ENCODE measurements at regions not wholly inside any gene's neighbourhood (a gene's known extent, or its start where the extent isn't known, plus 50 kb on each side); places are given as distances from the start of the nearest gene placed in this dataset.
"Not testable (repeated sequence)": the region's sequence is repeated elsewhere in the genome, so short reads cannot be mapped to it uniquely, and the experiment has no call there.

DNA sequence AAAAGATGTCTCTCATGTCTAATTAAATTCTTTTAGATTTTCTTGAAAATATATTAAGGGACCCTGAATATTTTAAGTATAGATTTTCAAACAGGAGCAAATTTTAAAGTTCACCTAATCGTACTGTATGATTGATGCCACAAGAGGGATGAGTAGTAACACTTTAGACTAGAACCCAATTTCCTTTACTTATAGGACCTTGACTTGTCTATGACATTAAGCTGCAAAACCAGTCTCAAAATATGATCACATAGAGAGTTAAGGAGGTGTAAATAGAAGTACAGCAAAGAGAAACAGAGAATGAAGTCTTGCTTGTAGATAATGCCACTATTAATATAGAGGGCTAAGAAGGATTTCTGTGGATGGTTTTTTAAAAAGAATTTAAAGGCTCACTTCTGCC is 312.9 kb upstream of the PRR16 start:
- H3K9me3 ChIP-seq (replicated peaks) = peaks cover 2% of the 10 kb centered on the region; the same call in 1 of the 2 replicates
- no peaks in the 10 kb centered on the region for H3K36me3 ChIP-seq
- peaks cover 31% of the 10 kb centered on the region for H3K4me1 ChIP-seq (replicated peaks)
- H3K4me3 ChIP-seq = no peak overlapping the region
- no peaks in the 10 kb centered on the region for H3K27me3 ChIP-seq (replicated peaks)
- H3K27ac ChIP-seq = peak overlapping the region; percentile 98
- DNase-seq (ENCODE audit: low read depth in 1 of 2, low spot score in 2 of 2) = no peak

DNA sequence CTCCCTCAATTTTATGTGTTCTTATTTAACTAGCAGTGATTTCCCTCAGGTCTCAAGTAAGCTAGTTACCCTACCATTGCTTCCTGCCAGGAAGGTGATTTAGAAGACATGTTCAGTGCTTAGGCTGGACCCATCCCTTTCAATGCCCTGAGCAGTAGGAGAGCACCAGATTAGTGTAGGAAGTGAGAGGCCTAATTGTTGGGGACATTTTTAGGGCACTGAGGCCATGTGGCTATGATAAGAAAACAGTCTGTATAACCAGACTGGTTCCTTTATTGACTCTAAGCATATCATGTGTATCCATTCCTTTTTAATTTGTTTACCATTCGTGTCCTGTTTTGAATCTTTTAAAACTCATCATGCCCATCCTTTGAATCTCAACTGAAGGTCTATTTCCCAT is 312.3 kb upstream of the PRR16 start:
- Histone ChIP-seq H3K36me3 (no peaks in the 10 kb centered on the region), H3K27me3 (replicated peaks) (no peaks in the 10 kb centered on the region), H3K9me3 (replicated peaks) (no peaks in the 10 kb centered on the region), H3K4me3 (peak overlapping the region; percentile 0; the same call in 1 of the 2 replicates), H3K27ac (peak overlapping the region; percentile 98), H3K4me1 (replicated peaks) (peaks cover 25% of the 10 kb centered on the region)
- no peak for DNase-seq (ENCODE audit: low read depth in 1 of 2, low spot score in 2 of 2)

DNA sequence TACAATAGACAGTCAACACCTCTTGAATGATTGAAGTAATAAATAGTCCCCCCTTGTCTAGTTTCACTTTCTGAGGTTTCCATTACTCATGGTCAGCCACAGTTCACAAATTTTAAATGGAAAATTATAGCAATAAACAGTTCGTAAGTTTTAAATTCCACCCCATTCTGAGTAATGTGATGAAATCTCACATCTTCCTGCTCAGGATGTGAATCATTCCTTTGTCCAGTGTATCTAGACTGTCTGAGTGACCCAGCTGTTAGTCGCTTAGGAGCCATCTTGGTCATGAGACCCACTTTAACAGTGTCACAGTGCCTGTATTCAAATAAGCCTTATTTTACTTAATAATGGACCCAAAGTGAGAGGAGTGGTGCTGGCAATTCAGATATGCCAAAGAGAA is 311.6 kb upstream of the PRR16 start:
- no peaks in the 10 kb centered on the region for H3K27me3 ChIP-seq (replicated peaks)
- peaks cover 22% of the 10 kb centered on the region for H3K4me1 ChIP-seq (replicated peaks)
- H3K27ac ChIP-seq = peak overlapping the region; percentile 98
- H3K4me3 ChIP-seq = peak overlapping the region; percentile 0; the same call in 1 of the 2 replicates
- peak; percentile 76 to 91 for DNase-seq (ENCODE audit: low read depth in 1 of 2, low spot score in 2 of 2)
- H3K9me3 ChIP-seq (replicated peaks) = no peaks in the 10 kb centered on the region
- H3K36me3 ChIP-seq = no peaks in the 10 kb centered on the region

DNA sequence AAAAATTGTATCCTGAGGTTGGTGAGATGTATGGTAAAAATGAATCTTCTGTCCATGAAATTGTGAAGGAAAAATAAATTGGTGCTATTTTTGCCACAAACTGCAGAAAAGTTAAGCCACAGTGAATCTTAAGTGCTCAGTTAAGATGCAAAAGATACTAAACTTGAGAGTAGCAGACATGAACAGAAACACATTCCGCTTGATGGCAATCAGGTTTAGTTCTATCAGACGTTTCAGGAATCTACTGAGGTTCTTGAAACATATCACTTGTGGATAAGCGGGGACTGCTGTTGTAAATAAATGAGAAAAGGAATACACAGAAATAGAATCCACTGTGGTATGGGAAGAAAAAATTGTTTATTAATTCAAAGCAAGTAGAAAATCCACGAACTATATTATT is 311.2 kb upstream of the PRR16 start:
- H3K27ac ChIP-seq = peak overlapping the region; percentile 98
- DNase-seq (ENCODE audit: low read depth in 1 of 2, low spot score in 2 of 2) = no peak
- no peaks in the 10 kb centered on the region for H3K27me3 ChIP-seq (replicated peaks)
- H3K9me3 ChIP-seq (replicated peaks) = no peaks in the 10 kb centered on the region
- no peaks in the 10 kb centered on the region for H3K36me3 ChIP-seq
- H3K4me3 ChIP-seq = no peak overlapping the region
- peaks cover 22% of the 10 kb centered on the region for H3K4me1 ChIP-seq (replicated peaks)

DNA sequence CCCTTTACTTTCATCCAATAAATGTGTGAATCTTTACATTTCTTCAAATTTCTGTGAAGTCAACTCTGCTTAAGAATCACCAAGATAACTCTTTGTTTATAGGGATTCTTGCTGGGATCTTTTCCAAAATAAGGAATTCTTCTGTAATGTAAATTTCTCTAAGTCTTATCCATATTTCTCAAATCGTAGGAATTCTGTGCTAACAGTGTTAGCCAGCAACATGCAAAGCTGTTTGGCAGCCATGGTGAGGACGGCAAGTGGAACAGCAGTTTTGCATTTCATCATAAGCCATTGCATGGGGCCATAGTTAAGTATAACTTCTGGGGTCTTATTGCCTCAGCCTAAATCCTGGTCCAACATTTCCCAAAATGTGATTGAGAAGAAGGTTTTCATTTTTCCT is 310.5 kb upstream of the PRR16 start:
- peak overlapping the region; percentile 98 for H3K27ac ChIP-seq
- DNase-seq (ENCODE audit: low read depth in 1 of 2, low spot score in 2 of 2) = no peak
- no peaks in the 10 kb centered on the region for H3K27me3 ChIP-seq (replicated peaks)
- H3K4me3 ChIP-seq = no peak overlapping the region
- H3K36me3 ChIP-seq = no peaks in the 10 kb centered on the region
- H3K4me1 ChIP-seq (replicated peaks) = peaks cover 22% of the 10 kb centered on the region
- no peaks in the 10 kb centered on the region for H3K9me3 ChIP-seq (replicated peaks)

DNA sequence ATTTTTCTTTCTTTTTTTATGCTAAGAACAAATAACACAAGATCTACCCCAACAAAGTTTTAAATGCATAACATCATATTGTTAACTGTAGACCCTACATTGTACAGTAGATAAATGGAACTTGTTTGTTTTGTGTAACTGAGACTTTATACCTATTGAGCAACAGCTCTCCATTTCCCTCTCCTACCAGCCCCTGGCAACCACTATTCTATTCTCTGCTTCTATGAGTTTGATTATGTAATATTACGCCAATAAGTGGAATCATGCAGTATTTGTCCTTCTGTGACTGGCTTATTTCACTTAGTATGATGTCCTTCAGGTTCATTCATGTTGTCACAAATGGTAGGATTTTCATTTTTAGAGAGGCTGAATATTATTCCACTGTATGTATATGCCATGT is 308.2 kb upstream of the PRR16 start:
- no peak overlapping the region for H3K27ac ChIP-seq
- no peaks in the 10 kb centered on the region for H3K36me3 ChIP-seq
- H3K9me3 ChIP-seq (replicated peaks) = no peaks in the 10 kb centered on the region
- peaks cover 37% of the 10 kb centered on the region for H3K4me1 ChIP-seq (replicated peaks)
- no peak for DNase-seq (ENCODE audit: low read depth in 1 of 2, low spot score in 2 of 2)
- no peak overlapping the region for H3K4me3 ChIP-seq
- H3K27me3 ChIP-seq (replicated peaks) = no peaks in the 10 kb centered on the region

DNA sequence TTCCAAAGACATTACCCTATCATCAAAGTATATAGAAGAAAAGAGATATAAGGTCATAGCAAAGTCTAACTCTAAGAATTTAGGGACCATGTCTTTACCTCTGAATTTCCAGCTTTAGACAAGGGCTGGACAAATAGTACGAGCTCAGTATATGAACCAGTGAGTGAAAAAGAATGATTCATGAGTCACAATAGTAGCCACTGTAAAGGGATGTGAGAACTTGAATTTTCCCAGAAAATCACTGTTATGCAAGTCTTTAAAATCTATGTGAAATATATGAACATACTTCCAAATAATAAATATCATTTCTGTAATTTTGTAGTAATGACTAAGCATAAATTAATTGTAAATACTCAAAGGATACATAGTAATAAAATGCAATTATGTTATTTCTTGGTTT is 305.9 kb upstream of the PRR16 start:
- Histone ChIP-seq H3K4me1 (replicated peaks) (peaks cover 17% of the 10 kb centered on the region), H3K27me3 (replicated peaks) (no peaks in the 10 kb centered on the region), H3K9me3 (replicated peaks) (no peaks in the 10 kb centered on the region), H3K4me3 (no peak overlapping the region), H3K27ac (no peak overlapping the region), H3K36me3 (no peaks in the 10 kb centered on the region)
- DNase-seq (ENCODE audit: low read depth in 1 of 2, low spot score in 2 of 2) = no peak

DNA sequence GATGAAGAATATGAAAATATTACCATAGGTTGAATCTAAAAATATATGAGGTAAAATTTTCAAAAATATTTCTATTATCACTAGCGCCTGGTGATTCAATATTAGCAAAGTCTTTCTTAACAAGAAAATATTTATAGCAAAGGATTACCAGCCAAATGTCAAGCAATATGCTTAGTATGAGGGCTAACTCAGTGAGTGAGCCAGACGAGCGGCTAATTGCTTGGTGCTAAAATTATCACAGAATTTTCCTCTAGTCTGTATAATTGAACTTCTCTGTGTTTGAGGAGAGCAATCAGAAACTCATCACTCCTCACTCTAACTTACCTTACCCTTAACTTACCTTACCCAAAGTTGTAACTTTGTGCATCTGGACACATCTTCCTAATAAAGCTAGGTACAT is 304.9 kb upstream of the PRR16 start:
- Histone ChIP-seq H3K4me3 (no peak overlapping the region), H3K9me3 (replicated peaks) (no peaks in the 10 kb centered on the region), H3K36me3 (no peaks in the 10 kb centered on the region), H3K4me1 (replicated peaks) (peaks cover 14% of the 10 kb centered on the region), H3K27ac (no peak overlapping the region), H3K27me3 (replicated peaks) (no peaks in the 10 kb centered on the region)
- DNase-seq (ENCODE audit: low read depth in 1 of 2, low spot score in 2 of 2) = no peak

DNA sequence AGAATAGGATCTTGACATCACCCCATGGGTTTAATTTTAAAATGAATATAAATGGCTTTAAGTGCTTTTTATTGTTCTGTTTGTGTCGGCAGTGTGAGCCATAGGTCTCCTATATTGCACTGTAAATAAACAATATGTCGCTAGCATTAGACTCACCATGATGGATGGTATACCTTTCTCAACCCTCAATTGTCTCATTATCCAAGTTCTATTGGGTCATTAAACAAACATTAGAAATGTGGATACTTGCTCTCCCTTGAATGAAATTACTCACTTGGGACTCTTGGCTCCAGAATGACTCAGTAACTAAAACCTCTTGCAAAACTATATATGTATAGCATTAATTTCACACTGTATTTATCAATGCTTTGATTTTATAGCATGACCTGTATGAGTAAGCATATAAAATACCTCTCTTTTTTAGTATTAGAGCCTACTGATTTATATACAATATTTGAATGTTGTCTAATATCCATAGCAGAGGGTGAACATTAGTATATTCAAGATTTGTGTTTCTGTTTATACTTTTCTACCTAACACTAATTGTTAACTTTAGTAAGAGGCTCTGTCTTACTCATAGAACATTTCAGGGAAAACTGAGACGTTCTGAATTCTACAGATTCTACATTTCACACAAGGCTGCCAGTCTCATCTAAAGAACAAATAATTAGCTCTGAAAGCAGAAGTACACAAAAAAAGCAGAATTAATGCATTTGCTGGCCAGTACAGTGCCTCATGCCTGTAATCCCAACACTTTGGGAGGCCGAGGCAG is 303.8 kb upstream of the PRR16 start:
- Histone ChIP-seq H3K4me3 (no peak overlapping the region), H3K4me1 (replicated peaks) (peaks cover 14% of the 10 kb centered on the region), H3K27me3 (replicated peaks) (no peaks in the 10 kb centered on the region), H3K36me3 (no peaks in the 10 kb centered on the region), H3K9me3 (replicated peaks) (no peaks in the 10 kb centered on the region), H3K27ac (0 out of 2 replicates have a peak overlapping the region, but pooled peaks have one; percentile 6)
- DNase-seq (ENCODE audit: low read depth in 1 of 2, low spot score in 2 of 2) = peak in 1 of 2 experiments; percentile 59

DNA sequence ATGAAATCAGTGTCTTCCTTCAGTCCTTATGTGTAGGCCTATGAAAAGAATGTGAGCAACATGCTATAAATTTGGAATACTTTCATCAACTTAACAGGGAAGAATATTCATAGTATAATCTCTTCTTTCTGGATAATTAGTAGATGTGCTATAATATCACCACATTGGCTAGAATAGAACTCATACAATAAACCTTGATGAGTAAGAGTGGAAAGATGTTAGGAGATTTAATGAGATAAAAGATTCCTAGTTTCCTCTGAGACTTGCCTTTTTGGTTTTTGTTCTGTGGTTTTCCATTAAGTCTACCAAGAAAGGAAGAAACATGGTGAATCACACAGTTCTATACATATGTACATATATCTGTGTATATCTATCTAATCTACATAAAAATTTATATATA is 301.8 kb upstream of the PRR16 start:
- no peaks in the 10 kb centered on the region for H3K27me3 ChIP-seq (replicated peaks)

DNA sequence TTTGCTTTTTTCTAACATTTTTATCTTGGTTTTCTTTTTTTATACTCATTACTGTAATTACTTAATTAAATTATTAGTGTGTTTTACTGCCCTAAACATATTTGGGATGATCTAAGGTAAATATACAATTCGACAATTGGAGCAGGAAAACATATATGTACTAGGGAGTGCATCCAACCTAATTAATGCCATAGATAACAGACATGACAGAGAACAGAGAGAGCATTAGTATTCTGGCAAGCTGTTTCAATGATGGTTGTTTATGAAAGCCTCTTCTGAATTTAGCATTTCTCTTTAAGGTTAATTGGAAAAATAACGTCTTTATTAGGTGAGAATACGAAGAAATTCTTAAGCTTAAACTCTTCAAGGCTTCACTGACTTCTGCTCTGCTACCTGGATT is 300.1 kb upstream of the PRR16 start:
- Histone ChIP-seq H3K27me3 (replicated peaks) (no peaks in the 10 kb centered on the region), H3K4me1 (replicated peaks) (peaks cover 14% of the 10 kb centered on the region), H3K4me3 (no peak overlapping the region), H3K36me3 (no peaks in the 10 kb centered on the region), H3K27ac (no peak overlapping the region), H3K9me3 (replicated peaks) (no peaks in the 10 kb centered on the region)
- no peak for DNase-seq (ENCODE audit: low read depth in 1 of 2, low spot score in 2 of 2)

More for the DNA sequence above, 301.8 kb upstream of the PRR16 start:
- Histone ChIP-seq H3K4me1 (replicated peaks) (peaks cover 14% of the 10 kb centered on the region), H3K27ac (no peak overlapping the region), H3K4me3 (no peak overlapping the region), H3K36me3 (no peaks in the 10 kb centered on the region), H3K9me3 (replicated peaks) (no peaks in the 10 kb centered on the region)
- no peak for DNase-seq (ENCODE audit: low read depth in 1 of 2, low spot score in 2 of 2)

DNA sequence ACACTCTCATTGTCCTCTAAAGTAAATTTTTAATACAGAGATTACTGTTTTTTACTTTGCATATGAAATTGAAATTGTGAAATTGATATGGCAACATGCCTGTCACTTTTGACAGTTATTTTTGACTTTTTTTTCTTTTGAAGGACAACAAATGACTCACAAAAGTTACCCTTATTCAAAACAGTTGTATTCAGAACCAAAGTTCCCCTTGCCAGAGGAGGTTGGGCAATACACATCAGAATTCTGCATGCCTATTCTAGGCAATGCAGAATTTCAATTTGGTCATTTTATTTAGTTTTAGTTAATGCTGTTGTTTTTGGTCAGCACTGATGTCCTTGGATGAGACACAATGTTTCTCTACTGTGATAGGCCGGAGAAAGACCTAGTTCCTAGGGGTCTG is 299.1 kb upstream of the PRR16 start:
- H3K27ac ChIP-seq = no peak overlapping the region
- no peak overlapping the region for H3K4me3 ChIP-seq
- no peaks in the 10 kb centered on the region for H3K9me3 ChIP-seq (replicated peaks)
- no peaks in the 10 kb centered on the region for H3K27me3 ChIP-seq (replicated peaks)
- H3K4me1 ChIP-seq (replicated peaks) = peaks cover 7% of the 10 kb centered on the region
- DNase-seq (ENCODE audit: low read depth in 1 of 2, low spot score in 2 of 2) = no peak
- no peaks in the 10 kb centered on the region for H3K36me3 ChIP-seq

DNA sequence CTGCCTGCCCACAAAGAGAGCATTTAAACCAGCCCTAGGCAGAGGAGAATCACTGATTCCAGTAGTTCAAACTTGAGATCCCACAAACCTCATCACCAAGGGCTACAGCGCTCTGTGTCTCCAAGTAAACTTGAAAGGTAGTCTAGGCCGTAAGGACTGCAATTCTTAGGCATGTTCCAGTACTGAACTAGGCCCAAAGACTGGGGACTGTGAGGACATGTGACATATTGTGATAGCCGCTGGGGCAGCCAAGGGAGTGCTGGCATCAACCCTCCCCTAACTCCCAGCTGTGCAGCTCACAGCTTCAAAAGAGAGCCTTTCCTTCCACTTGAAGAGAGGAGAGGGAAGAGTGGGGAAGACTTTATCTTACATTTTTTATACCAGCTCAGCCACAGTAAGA is 291.0 kb upstream of the PRR16 start:
- no peaks in the 10 kb centered on the region for H3K4me1 ChIP-seq (replicated peaks)

DNA sequence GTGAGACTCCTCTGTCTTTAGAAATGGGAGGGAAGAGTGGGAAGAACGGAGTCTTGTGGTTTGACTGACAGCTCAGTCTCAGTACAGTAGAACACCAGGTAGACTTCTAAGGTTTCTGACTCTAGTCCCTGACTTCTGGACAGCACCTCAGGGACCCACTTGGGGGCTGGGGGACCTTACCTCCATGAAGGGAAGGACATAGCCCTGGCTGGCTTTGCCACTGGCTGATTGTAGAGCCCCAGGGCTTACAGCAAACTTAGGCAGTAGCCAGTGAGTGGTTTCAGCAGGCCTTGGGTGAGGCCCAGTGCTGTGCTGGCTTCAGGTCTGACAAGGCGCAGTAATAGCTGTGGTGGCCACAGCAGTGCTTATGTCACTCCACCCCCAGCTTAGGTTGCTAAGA is 290.0 kb upstream of the PRR16 start:
- Histone ChIP-seq H3K27ac (no peak overlapping the region), H3K4me1 (replicated peaks) (no peaks in the 10 kb centered on the region), H3K4me3 (no peak overlapping the region), H3K27me3 (replicated peaks) (no peaks in the 10 kb centered on the region), H3K36me3 (no peaks in the 10 kb centered on the region), H3K9me3 (replicated peaks) (no peaks in the 10 kb centered on the region)
- no peak for DNase-seq (ENCODE audit: low read depth in 1 of 2, low spot score in 2 of 2)

More for the DNA sequence above, 291.0 kb upstream of the PRR16 start:
- no peaks in the 10 kb centered on the region for H3K36me3 ChIP-seq
- no peaks in the 10 kb centered on the region for H3K27me3 ChIP-seq (replicated peaks)
- DNase-seq (ENCODE audit: low read depth in 1 of 2, low spot score in 2 of 2) = no peak
- no peak overlapping the region for H3K4me3 ChIP-seq
- H3K27ac ChIP-seq = no peak overlapping the region
- H3K9me3 ChIP-seq (replicated peaks) = no peaks in the 10 kb centered on the region

DNA sequence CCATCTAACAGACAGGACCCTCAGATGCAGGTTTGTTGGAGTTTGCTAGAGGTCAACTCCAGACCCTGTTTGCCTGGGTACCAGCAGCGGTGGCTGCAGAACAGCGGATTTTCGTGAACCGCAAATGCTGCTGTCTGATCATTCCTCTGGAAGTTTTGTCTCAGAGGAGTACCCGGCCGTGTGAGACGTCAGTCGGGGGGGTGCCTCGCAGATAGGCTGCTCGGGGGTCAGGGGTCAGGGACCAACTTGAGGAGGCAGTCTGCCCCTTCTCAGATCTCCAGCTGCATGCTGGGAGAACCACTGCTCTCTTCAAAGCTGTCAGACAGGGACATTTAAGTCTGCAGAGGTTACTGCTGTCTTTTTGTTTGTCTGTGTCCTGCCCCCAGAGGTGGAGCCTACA is 282.9 kb upstream of the PRR16 start:
- not testable (repeated sequence) for H3K27ac ChIP-seq; H3K4me3 ChIP-seq; H3K9me3 ChIP-seq (replicated peaks); H3K36me3 ChIP-seq; H3K27me3 ChIP-seq (replicated peaks); DNase-seq (ENCODE audit: low read depth in 1 of 2, low spot score in 2 of 2); H3K4me1 ChIP-seq (replicated peaks)
